GM12878 (cell line): ENCODE measurements at regions not wholly inside any gene's neighbourhood (a gene's known extent, or its start where the extent isn't known, plus 50 kb on each side); places are given as distances from the start of the nearest gene placed in this dataset.

Source experiments
- ATAC-seq: fragments of 200-7000 bp; cut with Tn5 transposase; 3 replicates; pipeline ENCODE4 v1.9.1; 2020; ENCODE audit warnings: mild to moderate bottlenecking, moderate library complexity
- BruUV-seq: library from RNA; stranded (reverse); fragments of 400-500 nt; replicated peaks from 2 replicates; lab custom pipeline; 2021; lab: Mats Ljungman, UMichigan
- CTCF ChIA-PET: fragments of 300-600 bp; sonication (Branson Sonifier 250); formaldehyde crosslinking; extraction: SDS; loops from one replicate; lab custom pipeline; 2021; ENCODE audit warnings: inconsistent platforms; lab: Yijun Ruan, JAX
- POLR2A ChIA-PET: fragments of 350-600 bp; formaldehyde crosslinking; extraction: SDS; loops from one replicate; lab custom pipeline; 2021; ENCODE audit warnings: inconsistent platforms; lab: Charles Lee
- RAD21 ChIA-PET: fragments of 300-600 bp; sonication (Branson Sonifier 250); formaldehyde crosslinking; loops from one replicate; lab custom pipeline; 2023; ENCODE audit warnings: antibody characterized with exemption; ENCODE audit not compliant: unreplicated experiment; lab: Charles Lee
- SMC1A ChIA-PET: fragments of 300-600 bp; sonication (Branson Sonifier 250); formaldehyde crosslinking; loops from one replicate; lab custom pipeline; 2023; ENCODE audit not compliant: unreplicated experiment, uncharacterized antibody; lab: Charles Lee
- DNase-seq: peaks from one replicate; pipeline ENCODE4 v3.0.0-alpha.2; 2011; ENCODE audit warnings: low read depth, low spot score
- FAIRE-seq: peaks from 3 replicates; lab custom pipeline; 2011; peaks lifted over from hg19 to GRCh38; lab: Jason Lieb, UNC
- H2AFZ ChIP-seq: 2 replicates; pipeline ENCODE4 v1.6.0; 2011; ENCODE audit warnings: low read depth, low read length, control low read depth; ENCODE audit not compliant: control insufficient read depth
- H3K27ac ChIP-seq: 2 replicates; pipeline ENCODE4 v1.5.1; 2011; ENCODE audit warnings: control low read depth; ENCODE audit not compliant: control insufficient read depth, insufficient read depth
- H3K27me3 ChIP-seq, 2 experiments: replicated peaks in 1 of 2; 2 replicates each; pipeline versions ENCODE4 v1.6.0 to v1.6.1; 2011; ENCODE audit warnings: low read length in 1 of 2; ENCODE audit not compliant: control insufficient read depth in 2 of 2, insufficient read depth in 2 of 2
- H3K36me3 ChIP-seq, 2 experiments: 2 replicates each; pipeline ENCODE4 v1.5.1; 2011; ENCODE audit warnings: low read length in 1 of 2; ENCODE audit not compliant: control insufficient read depth in 2 of 2, insufficient read depth in 2 of 2
- H3K4me1 ChIP-seq: 2 replicates; pipeline ENCODE4 v1.6.1; 2011; ENCODE audit warnings: mild to moderate bottlenecking, low read length, moderate library complexity, mixed read lengths; ENCODE audit not compliant: control insufficient read depth, insufficient read depth
- H3K4me2 ChIP-seq: 2 replicates; pipeline ENCODE4 v1.6.0; 2011; ENCODE audit warnings: control low read depth; ENCODE audit not compliant: control insufficient read depth, insufficient read depth
- H3K4me3 ChIP-seq: fragments of 200-600 bp; sonication (generic); 2 replicates; pipeline ENCODE4 v1.5.1; 2016
- H3K79me2 ChIP-seq: 2 replicates; pipeline ENCODE4 v1.6.0; 2011; ENCODE audit warnings: low read length; ENCODE audit not compliant: control insufficient read depth, insufficient read depth
- H3K9ac ChIP-seq: 2 replicates; pipeline ENCODE4 v1.8.0; 2011; ENCODE audit warnings: low read length, control low read depth, mixed read lengths; ENCODE audit not compliant: control insufficient read depth, insufficient read depth
- H3K9me3 ChIP-seq: replicated peaks from 3 replicates; pipeline ENCODE4 v1.5.1; 2011; ENCODE audit warnings: mild to moderate bottlenecking, low read length; ENCODE audit not compliant: control insufficient read depth, insufficient read depth
- H4K20me1 ChIP-seq: 2 replicates; pipeline ENCODE4 v1.6.0; 2011; ENCODE audit not compliant: control insufficient read depth, insufficient read depth
- CTCF ChIP-seq, 3 experiments: IDR thresholded peaks in 2 of 3; conservative IDR thresholded peaks in 1 of 3; 2 replicates each; pipeline ENCODE4 v1.5.1; 2011; ENCODE audit warnings: low read depth in 3 of 3, low read length in 3 of 3, mild to moderate bottlenecking in 3 of 3, control low read depth in 2 of 3, moderate library complexity in 2 of 3, inconsistent platforms in 1 of 3, mixed read lengths in 1 of 3; ENCODE audit not compliant: control insufficient read depth in 2 of 3, insufficient read depth in 1 of 3; ENCODE audit errors: extremely low read depth in 1 of 3
- NFYB ChIP-seq: IDR thresholded peaks from 2 replicates; pipeline ENCODE4 v1.6.1; 2011; ENCODE audit warnings: low read depth, mild to moderate bottlenecking, low read length, improper control_type of control experiment, moderate library complexity; ENCODE audit not compliant: insufficient read depth
- RAD21 ChIP-seq: IDR thresholded peaks from 2 replicates; pipeline ENCODE4 v1.6.1; 2011; ENCODE audit warnings: mild to moderate bottlenecking, low read depth, low read length, moderate library complexity; ENCODE audit not compliant: insufficient read depth
- SMC3 ChIP-seq: IDR thresholded peaks from 2 replicates; pipeline ENCODE4 v1.6.1; 2011; ENCODE audit warnings: low read length, improper control_type of control experiment, borderline replicate concordance
- SPI1 ChIP-seq: IDR thresholded peaks from 2 replicates; pipeline ENCODE4 v1.6.1; 2011; ENCODE audit warnings: low read depth, mild to moderate bottlenecking, low read length, moderate library complexity, borderline replicate concordance; ENCODE audit not compliant: insufficient read depth
- WGBS: methylation state at CpG from one replicate; pipeline ENCODE4 v1.1.6; 2016; ENCODE audit warnings: low lambda C conversion rate; ENCODE audit not compliant: insufficient replicate concordance, insufficient coverage; ENCODE audit errors: missing lambda C conversion rate; 5-methylcytosine and 5-hydroxymethylcytosine counted together
- in situ Hi-C: fragments of 300-500 bp; cut with MboI; formaldehyde crosslinking; loops from 9 replicates; pipeline ENCODE4 v1.14.3; 2018; ENCODE audit warnings: mixed read lengths
- intact Hi-C: fragments of 100-400 bp; cut with micrococcal nuclease; formaldehyde crosslinking; loops from one replicate; pipeline ENCODE4 v1.14.2; 2022; ENCODE audit not compliant: unreplicated experiment

- no peak overlapping the region for H3K27ac ChIP-seq
- no peak overlapping the region for H3K9ac ChIP-seq
- peak overlapping the region; percentile 19; the same call in 1 of the 2 replicates for H3K4me2 ChIP-seq
- H3K9me3 ChIP-seq: no peaks in the 10 kb centered on the region
- H3K79me2 ChIP-seq: no peaks in the 10 kb centered on the region
- intact Hi-C loops (no loop called here), in situ Hi-C loops (no loop called here)
- ATAC-seq: peak; percentile 63
- 63% methylated on average over 6 of the region's 6 CpGs for WGBS
- no peak overlapping the region for H3K4me3 ChIP-seq
- SMC1A ChIA-PET: interaction anchor here (1.0 to 2.1 kb wide), 4 partner anchors 14 to 334 kb away, joined by 3 to 7 read pairs (median 4); no protein-coding TSS in a partner anchor
- POLR2A ChIA-PET: no interaction called here
- no peaks in the 10 kb centered on the region for H4K20me1 ChIP-seq
- BruUV-seq: no TSS peak
- RAD21 ChIA-PET: interaction anchor here (1.0 kb wide), 1 partner anchor 334 kb away, joined by 3 read pairs; no protein-coding TSS in a partner anchor
- no peak for FAIRE-seq
- CTCF ChIA-PET: interaction anchor here (0.7 to 1.5 kb wide), 6 partner anchors 9 to 334 kb away, joined by 3 to 7 read pairs (median 3); no protein-coding TSS in a partner anchor
- no peaks in the 10 kb centered on the region for H3K36me3 ChIP-seq
- DNase-seq: no peak
- no peaks in the 10 kb centered on the region for H3K27me3 ChIP-seq
- H2AFZ ChIP-seq: peak overlapping the region; percentile 49; the same call in 1 of the 2 replicates
- TF ChIP-seq SMC3 (peak; percentile 12; the same call in 1 of the 2 replicates), CTCF (IDR thresholded peaks at IDR 0.05 in 2 of 3, conservative IDR thresholded peaks at IDR 0.05 in 1 of 3; ENCODE audit: control insufficient read depth in 2 of 3, extremely low read depth in 1 of 3, insufficient read depth in 1 of 3, low read depth in 3 of 3, low read length in 3 of 3) (peak; percentile 10 to 22 (median 16); a peak in 2 of 6 replicates), NFYB (no peak), SPI1 (peak; percentile 76; the same call in 1 of the 2 replicates), RAD21 (peak; percentile 27; the same call in 1 of the 2 replicates)
- H3K4me1 ChIP-seq: peaks cover 15% of the 10 kb centered on the region
Measured at GRCh38 chr18:23077493-23078256, 57.6 kb upstream of the CABLES1 start.
